NCI-H510A (cell line): ENCODE measurements at regions not wholly inside any gene's neighbourhood (a gene's known extent, or its start where the extent isn't known, plus 50 kb on each side); places are given as distances from the start of the nearest gene placed in this dataset.
"Not testable (repeated sequence)": the region's sequence is repeated elsewhere in the genome, so short reads cannot be mapped to it uniquely, and the experiment has no call there.

Source experiments
- DNase-seq: peaks from one replicate; lab custom pipeline; 2025; lab: John Stamatoyannopoulos, UW

DNA sequence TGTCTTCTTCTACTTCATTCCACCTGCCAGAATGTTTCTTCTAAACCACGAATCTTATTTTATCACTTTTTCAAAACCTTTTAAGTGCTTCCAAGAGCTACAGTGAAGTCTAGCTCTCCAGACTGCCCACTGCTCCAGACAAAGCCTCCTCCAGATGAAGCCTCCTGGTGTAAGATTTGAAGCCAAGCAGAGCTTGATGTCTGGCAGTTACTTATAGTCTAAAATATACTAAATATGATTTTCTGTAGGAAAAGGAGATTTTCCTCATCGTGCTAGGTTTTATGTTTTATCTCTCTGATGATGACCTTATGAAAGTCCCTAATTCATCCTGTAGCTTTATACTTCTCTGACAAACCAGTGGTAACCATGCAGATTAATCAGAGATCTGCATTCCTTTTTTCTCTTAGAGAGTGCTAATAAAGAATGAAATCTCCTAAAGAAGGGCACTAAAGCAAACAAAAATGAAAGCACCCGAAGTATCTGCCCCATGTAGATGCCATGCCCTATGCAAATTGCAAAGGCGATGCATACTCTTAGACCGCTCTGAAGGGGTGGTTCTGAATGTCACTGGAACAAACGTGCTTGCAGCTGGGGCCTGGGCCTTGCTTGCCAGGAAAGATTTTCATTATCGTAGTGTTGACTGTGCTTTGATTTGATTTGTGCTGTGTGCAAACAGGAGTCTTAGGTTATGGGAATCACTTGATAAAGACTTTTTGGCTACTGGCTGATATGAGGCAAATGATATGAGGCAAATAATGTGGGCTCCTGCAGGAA, 314.2 kb downstream of the PID1 start:
- no peak for DNase-seq

DNA sequence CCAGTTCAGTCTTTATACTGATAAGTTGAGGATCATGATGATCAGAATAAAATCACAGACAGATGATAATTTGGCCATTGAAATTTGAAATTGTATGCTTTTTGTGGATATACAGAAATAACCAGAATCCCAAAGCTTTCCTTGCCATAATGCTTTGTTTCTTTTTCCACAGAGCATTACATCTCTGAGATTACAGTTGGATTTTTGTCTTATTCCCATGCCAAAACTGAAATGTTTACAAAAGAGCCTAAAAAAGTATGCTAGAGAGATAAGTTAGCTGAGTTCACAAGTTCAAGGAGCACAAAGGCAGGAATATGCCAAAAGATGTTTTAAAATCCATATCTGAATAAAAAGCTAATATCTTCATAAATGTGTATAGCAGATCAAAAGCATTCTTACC, 321.3 kb downstream of the PID1 start:
- DNase-seq, result no peak

DNA sequence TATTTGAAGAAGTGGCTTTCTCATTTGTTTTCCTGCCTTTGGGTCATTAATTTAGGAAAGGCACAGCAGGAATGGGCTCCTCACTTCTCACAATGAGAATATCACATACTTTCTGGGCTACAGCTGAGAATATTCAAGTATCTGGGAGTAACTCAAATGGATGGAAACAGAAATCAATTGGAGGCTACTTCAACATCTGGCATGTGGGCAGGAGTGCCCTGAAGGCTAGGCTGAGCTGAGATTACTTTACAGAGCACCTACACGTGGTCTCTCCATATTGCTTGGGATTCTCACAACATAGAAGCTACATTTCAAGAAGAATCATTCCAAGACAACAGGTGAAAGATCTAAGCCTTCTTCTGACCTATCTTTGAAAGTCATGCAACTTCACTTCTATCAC, 325.4 kb downstream of the PID1 start:
- no peak for DNase-seq

DNA sequence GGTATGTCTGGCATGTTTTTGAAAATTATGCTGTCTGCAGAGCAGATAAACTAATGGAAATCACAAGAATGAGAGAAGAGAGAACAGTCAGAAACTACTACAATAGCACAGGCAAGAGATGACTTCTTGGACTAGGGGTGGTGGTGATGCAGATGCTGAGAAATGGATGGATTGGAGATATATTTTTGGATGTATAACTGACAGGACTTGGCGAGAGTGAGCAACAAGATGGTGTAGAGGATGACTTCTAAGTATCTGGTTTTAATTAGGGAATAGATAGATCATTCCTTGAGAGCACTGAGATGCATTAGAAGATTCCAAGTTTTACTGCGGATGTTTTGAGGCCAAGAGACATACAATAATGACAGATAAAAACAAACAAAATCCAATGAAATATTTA, 328.2 kb downstream of the PID1 start:
- DNase-seq, result no peak

DNA sequence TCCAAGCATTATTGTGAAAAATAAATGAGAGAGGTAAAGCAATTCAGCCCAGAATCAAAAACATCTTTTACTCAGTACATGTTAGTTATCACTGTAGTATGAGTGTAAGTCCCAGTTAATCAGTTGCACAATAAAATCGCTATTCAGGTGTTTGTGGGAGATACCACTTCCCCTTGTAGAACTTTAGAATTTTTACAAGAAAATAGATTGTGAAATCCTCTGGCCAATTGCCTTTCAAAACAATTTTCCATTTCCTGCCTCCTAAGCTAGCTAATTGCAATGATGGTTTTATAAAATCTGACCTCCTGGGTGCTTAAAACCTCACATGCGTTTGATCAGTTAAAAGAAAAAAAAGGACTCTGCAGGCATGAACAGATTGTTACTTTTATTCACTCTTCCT, 332.5 kb downstream of the PID1 start:
- DNase-seq, result no peak

DNA sequence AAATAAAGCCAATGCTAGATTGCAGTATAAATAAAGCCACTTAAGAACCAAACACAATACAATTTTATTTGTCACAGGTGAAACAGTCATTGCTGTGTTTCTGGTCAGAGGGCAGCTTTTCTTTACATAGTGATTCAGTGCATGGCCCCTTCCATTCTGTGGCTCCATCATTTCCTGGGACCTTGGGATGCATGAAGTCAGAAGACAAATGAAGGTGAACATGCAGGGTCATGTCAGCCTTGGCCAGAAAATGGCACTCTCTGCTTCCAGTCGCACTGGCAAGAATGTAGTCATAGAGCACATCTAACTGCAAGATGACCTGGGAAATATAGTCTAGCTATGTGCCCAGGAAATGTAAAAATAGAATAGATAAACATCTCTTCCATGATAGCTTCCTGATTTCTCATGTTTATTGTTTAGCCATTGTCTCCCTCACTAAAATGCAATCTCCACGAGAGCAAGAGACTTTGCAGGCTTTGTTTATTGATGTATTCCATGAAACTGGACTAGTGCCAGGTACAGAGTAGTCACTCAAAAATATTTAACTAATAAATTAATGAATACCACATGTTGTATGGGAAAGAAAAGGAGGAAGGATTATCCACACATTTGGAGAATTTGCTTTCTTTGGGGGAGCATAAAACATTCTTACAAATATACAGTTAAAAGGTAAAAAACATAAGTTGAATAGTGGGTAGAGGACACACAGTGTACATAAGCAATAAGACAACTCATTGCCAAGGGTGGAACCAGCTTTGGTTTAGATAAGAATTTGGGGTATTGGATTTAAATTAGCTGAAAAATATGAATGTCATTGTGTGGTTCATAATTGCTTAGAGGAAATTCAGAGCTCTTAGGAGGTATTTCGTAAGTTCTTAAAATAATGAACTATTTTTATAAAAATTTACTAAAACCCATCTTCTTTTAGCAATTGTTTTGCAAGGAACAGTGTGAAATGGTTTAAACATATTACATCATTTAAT, 343.8 kb downstream of the PID1 start:
- no peak for DNase-seq

DNA sequence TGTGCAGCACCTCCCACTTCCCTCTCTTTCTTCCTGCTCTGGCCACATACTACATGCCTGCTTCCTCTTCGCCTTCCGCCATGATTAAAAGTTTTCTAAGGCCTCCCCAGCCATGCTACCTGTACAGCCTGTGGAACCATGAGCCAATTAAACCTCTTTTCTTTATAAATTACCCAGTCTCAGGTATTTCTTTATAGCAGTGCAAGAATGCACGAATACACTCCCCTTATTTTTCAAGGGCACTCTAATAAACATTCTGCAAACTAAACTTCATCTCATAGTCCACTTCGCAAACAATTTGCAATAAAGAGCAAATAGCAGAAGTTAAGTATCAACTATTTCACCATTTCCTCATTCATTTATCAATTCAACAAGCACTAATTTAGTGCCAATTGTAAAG, 351.3 kb downstream of the PID1 start:
- no peak for DNase-seq

DNA sequence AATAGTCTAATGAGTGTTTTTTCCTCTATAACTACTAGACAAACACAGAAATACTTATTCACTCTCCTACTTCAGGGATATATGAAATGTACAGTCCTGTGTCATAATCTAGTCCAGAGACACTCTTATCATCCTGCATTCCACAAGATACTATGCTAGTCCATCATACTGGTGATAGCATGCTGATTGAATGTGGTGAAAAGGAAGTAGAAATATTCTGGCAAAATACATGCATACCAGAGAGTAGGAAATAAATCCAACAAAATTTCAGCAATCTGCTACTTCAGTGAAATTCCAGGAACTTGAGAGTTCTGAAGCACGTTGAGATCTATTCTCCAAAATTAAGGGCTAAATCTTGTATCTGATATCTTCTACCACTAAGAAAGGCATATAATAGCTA, 353.9 kb downstream of the PID1 start:
- no peak for DNase-seq

DNA sequence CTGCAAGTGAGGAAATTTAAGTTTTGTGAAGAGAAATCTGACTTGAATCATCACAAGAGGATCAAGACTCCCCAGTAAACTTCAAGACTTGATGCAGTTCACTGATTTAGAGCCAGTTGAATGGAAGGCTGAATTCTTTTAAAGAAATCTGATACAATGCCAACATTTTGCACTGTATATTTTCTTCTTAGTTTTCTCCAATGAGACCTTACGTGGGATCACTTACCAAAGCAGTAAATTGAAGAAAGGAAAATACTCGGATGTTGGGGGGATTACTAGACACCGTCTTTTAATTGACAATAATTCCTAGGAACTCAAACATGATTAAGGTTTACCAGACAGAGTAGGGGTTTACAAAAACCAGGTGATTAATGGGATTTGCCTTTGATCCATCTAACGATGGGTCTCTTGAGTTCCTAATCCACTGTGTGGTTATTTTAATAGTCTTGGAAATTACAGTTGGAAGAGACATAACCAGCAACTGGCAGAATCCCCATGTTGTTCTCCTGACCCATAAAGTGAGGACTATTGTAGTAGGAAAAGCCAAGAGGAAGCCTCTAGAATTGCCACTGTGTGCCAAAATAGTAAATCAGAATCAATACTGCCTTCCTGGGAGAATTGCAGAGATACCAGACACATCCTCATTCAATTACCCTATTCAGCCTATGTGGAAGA, 354.5 kb downstream of the PID1 start:
- no peak for DNase-seq

DNA sequence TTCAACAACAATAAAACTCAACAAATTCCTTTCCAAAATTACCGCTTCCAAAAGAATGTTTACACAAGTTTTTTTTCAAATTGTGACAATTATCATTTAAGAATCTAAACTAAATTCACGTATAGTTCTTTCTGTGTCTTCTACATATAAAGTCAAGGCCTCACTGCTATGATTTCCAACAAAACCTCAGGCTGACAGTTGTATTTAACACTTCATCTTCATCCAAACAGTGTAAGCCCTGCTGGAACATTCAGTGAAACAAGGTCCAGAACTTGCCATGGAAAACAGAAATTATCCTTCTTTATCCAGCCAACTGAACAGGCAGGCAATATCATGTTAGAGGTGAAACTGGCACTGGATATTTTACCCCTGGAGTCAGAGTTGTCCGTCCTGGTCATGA, 357.9 kb downstream of the PID1 start:
- no peak for DNase-seq

DNA sequence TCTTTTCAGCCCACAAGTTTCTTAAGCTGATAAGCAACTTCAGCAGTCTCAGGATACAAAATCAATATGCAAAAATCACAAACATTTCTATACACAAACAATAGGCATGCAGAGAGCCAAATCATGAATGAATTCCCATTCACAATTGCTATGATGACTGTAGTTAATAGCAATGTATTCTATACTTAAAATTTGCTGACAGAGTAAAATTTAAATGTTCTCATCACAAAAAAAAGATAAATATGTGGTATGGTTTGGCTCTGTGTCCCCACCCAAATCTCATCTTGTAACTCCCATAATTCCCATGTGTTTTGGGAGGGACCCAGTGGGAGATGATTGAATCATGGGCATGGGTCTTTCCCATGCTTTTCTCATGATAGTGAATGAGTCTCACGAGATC, 360.2 kb downstream of the PID1 start:
- not testable (repeated sequence) for DNase-seq

DNA sequence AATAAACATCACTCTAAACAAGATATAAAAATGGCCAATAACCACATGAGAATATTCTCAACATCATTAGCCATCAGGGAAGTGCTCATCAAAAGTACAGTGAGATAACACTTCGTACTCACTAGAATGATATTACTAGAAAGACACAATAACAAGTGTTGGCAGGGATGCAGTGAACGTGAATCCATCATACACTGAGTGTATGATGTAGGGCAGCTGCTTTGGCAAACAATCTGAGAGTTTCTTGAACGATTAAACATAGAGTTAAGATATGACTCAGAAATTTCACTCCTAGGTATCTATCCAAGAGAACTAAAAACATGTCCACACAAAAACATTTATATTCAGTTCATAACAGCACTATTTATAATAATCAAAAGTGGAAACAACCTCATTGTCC, 368.9 kb downstream of the PID1 start:
- DNase-seq, result no peak

DNA sequence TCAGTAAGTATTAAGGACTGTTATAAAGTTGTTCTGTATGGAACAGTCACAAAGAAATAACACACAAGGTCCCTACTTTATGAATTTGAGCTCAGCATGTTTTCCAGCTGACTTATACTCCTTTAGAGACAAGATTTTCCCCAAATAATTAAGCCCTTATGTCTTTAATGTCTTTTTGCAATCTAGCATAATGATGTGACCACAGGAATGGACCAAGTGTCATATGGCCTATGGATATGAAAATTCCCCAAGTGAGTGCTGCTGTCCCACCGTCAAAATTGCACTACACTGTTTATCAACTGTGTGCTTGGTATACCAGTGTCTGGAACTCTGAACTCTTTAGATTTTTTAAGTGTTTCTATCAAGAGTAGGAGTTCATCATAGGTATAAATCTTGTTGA, 369.6 kb downstream of the PID1 start:
- no peak for DNase-seq

DNA sequence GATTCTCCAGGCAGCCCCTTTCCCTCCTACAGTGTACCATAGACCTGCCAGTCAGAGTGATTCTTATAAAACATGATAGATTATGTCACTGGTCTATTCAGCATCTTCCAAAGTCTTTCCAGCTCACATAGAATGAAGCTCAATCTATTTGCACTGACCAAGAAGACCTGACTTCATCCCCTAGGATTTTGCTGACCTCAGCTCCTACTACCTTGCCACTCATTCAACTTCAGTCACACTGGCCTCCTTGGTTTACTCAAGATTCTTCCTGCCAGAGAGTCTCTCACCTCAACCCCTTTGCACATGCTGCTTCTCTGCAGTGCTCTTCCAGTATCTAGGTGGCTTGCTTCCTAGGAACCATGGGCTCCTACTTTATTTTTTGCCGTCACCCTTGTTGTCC, 392.9 kb downstream of the PID1 start:
- no peak for DNase-seq

DNA sequence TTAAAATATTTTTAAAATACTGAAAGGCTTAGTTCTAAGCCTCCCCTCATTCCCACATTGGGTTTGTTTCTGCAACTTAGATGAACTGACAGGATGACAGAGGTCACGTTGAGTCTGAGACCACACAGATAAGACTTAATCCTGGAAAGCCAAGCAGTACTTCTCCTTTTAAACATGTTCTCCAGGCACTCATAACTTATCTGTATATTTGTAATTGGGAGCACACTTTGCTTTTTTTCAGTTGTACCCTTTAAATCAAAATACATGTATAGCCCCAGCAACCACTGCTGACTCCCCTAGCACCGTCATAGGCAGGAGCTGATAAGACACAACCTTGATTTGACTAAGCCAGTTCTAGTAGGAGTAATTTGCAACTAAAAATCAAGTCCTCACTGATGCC, 394.8 kb downstream of the PID1 start:
- no peak for DNase-seq

DNA sequence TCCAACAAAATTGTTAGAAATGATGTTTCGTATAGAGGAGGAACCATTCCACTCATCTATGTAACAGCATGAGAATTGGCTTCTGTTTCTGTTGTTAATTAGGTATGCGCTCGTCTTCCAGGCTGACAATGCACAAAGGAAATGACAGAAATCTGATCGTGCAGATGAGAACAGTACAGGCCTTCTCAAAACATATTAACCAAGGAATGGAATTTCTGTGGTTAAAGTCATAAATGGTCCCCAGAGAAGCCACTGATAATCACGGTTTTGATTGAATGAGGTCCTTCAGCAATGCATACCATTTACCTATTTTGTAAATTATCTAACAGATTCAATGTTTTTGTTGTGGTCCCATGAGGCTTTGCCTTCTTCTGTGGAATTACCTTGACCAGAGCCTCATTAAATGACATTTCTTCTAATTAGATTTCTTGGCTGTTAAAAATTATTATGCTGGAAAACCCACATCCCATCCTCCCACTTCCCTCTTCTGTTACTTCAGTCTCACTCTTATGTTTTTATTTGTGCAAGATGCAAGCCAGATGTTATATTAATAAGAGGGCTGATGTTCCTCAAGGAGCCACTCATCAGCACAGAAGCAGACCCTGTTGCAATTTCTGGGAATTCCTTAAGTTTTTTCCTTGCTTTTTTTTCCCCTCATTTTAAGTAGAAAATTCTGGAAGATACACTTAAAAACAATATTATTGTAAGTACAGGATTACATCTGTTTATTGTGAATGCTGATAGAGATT, 395.8 kb downstream of the PID1 start:
- no peak for DNase-seq

DNA sequence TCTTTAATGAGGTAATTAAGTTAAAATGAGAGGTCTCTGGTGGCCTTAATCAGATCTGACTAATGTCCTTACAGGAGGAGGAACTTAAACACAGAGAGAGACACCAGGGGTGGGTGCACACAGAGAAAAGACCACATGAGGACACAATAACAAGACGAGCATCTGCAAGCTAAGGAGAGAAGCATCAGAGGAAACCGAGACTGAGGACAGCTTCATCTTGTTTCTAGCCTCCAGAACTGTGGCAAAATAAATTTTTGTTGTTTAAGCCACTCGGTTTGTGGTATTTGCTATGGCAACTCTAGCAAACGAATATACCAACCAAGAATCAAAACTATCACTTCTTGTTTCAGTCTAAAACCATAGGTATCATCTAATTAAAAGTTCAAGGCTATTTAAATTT, 400.1 kb downstream of the PID1 start:
- no peak for DNase-seq

DNA sequence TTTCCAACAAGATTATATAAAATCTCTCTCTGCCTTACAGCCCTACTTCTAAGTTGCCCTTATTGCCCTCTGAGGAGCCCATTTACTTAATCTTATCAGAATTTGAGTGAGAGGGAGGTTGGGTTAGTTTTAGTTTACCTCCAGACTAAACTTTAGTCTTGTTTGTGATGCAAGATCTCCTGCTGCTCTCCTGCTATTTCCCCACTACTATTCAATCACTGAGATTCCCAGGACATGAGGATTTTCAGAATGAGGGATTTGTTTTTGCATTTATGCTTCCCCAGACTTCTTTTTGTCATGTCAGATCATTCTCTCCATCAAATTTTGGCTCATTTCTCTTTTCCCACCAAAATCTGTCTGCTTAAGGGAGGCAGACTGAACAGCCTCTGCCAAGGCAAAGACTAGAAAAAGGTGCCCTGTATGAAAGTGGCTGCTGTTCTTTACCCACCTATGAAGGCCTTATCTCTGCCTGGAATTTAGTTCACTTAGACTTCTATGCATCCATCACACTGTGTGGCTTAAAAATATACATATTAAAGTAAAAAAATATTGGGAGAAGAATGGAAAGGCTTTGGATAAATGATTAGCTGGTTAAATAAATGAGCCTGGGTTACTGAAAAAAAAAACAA, 401.3 kb downstream of the PID1 start:
- no peak for DNase-seq

DNA sequence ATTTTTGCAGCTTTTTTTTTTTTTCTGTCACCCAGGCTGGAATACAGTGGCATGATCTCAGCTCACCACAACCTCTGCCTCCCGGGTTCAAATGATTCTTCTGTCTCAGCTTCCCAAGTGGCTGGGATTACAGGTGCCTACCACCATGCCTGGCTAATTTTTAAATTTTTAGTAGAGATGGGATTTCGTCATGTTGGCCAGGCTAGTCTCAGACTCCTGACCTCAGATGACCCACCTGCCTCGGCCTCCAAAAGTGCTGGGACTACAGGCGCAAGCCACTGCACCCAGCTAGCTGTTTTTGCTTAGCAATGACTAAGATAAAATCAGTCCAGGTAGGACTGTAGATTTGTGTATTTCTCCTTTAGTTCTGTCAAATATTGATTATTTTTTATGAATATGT, 403.7 kb downstream of the PID1 start:
- no peak for DNase-seq

DNA sequence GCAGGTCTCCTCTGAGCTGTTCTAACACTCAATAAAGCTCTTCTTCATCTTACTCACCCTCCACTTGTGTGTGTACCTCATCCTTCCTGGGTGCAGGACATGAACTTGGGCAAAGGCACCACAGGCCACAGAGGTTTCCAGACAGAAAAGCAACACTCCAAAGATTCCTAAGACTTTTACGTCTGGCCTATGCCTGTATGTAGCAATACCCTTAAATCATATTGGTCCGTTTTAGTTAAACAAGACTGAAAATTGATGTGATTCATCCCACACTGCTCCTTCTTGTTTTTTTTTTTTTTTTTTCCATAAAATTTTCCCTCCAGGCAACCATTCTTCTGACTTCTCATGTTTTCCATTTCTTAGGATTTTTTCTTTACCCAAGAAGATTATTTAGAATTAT, 404.3 kb downstream of the PID1 start:
- DNase-seq, result no peak

DNA sequence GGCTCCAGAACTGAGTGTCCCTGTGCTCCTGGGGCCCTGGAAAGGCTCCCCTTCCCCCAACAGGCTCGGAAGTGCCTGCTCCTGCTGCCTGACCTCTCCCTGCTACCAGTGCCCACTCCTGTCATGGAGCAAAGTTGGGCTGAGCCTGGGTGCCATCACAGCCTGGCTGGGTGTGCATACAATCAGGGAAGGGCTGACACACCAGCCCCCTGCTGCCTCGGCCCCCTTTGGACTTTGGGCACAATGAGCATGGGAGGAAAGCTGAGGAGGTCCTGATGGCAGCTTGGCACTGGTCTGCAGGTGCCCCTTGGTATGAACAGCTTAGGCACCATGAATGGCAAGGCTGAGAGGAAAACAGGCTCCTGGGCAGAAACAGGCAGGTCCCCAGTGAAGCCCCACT, 405.0 kb downstream of the PID1 start:
- DNase-seq, result no peak

DNA sequence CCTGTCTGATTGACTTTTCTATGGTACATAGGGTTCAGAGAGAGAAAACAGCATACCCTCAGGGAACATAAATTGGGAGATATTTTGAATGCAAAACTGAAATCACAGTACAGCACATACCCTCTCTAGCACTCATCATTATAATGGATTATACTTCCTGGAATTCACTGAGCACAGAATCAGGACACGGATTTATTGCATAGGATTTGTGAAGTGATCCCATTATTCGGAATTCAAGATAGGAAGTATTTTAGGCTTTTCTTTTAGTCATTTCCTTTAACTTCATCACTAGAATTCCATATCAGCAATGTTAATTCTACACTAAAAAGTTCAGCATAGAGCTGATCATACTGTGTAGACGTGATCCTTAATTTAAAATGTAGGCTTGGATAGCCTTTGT, 407.0 kb downstream of the PID1 start:
- no peak for DNase-seq
